ENCODE measurements at regions not wholly inside any gene's neighbourhood (a gene's known extent, or its start where the extent isn't known, plus 50 kb on each side); places are given as distances from the start of the nearest gene placed in this dataset.
"Not testable (repeated sequence)": the region's sequence is repeated elsewhere in the genome, so short reads cannot be mapped to it uniquely, and the experiment has no call there.

GRCh38 chr9:14993901-14994554, 83.8 kb upstream of the FREM1 start:
- no peak for TF ChIP-seq POLR2A (IDR thresholded peaks at IDR 0.05; ENCODE audit: low read depth, low read length)
- DNase-seq (ENCODE audit: insufficient read length, low spot score) (no peak), FAIRE-seq (peak; percentile 30)

- DNase-seq (ENCODE audit: insufficient read length, low spot score) (peak; percentile 87), FAIRE-seq (peak; percentile 81)
- TF ChIP-seq POLR2A (IDR thresholded peaks at IDR 0.05; ENCODE audit: low read depth, low read length): peak; percentile 50
Observed at GRCh38 chr9:14993061-14993800, 83.0 kb upstream of the FREM1 start.

GRCh38 chr9:14992516-14992915, 82.3 kb upstream of the FREM1 start:
- DNase-seq (ENCODE audit: insufficient read length, low spot score) (no peak), FAIRE-seq (peak; percentile 70)
- no peak for TF ChIP-seq POLR2A (IDR thresholded peaks at IDR 0.05; ENCODE audit: low read depth, low read length)

- FAIRE-seq: peak; percentile 87
Observed at GRCh38 chr9:14992081-14992480, 81.9 kb upstream of the FREM1 start.

GRCh38 chr9:14990647-14991046, 80.4 kb upstream of the FREM1 start:
- not testable (repeated sequence) for DNase-seq (ENCODE audit: insufficient read length, low spot score)
- peak; percentile 88 for FAIRE-seq

More at GRCh38 chr9:14992081-14992480, 81.9 kb upstream of the FREM1 start:
- no peak for DNase-seq (ENCODE audit: insufficient read length, low spot score)
- TF ChIP-seq POLR2A (IDR thresholded peaks at IDR 0.05; ENCODE audit: low read depth, low read length): no peak

GRCh38 chr9:14989811-14990210, 79.6 kb upstream of the FREM1 start:
- peak; percentile 84 for FAIRE-seq
- no peak for DNase-seq (ENCODE audit: insufficient read length, low spot score)
- TF ChIP-seq POLR2A (IDR thresholded peaks at IDR 0.05; ENCODE audit: low read depth, low read length): no peak

GRCh38 chr9:14989336-14989735, 79.1 kb upstream of the FREM1 start:
- FAIRE-seq; DNase-seq (ENCODE audit: insufficient read length, low spot score): not testable (repeated sequence)

GRCh38 chr9:14987858-14988257, 77.6 kb upstream of the FREM1 start:
- TF ChIP-seq POLR2A (IDR thresholded peaks at IDR 0.05; ENCODE audit: low read depth, low read length): no peak
- FAIRE-seq (no peak), DNase-seq (ENCODE audit: insufficient read length, low spot score) (no peak)

- FAIRE-seq (no peak), DNase-seq (ENCODE audit: insufficient read length, low spot score) (no peak)
- TF ChIP-seq POLR2A (IDR thresholded peaks at IDR 0.05; ENCODE audit: low read depth, low read length): no peak
Observed at GRCh38 chr9:14985419-14985818, 75.2 kb upstream of the FREM1 start.

GRCh38 chr9:14983599-14983998, 73.4 kb upstream of the FREM1 start:
- FAIRE-seq (peak; percentile 33), DNase-seq (ENCODE audit: insufficient read length, low spot score) (no peak)
- TF ChIP-seq POLR2A (IDR thresholded peaks at IDR 0.05; ENCODE audit: low read depth, low read length): no peak

- TF ChIP-seq POLR2A (IDR thresholded peaks at IDR 0.05; ENCODE audit: low read depth, low read length): no peak
- DNase-seq (ENCODE audit: insufficient read length, low spot score) (no peak), FAIRE-seq (no peak)
Observed at GRCh38 chr9:14981291-14981950, 71.2 kb upstream of the FREM1 start.

GRCh38 chr9:14978022-14979000, 68.1 kb upstream of the FREM1 start:
- TF ChIP-seq POLR2A (IDR thresholded peaks at IDR 0.05; ENCODE audit: low read depth, low read length): no peak
- DNase-seq (ENCODE audit: insufficient read length, low spot score) (no peak), FAIRE-seq (no peak)

GRCh38 chr9:14967450-14968321, 57.5 kb upstream of the FREM1 start:
- DNase-seq (ENCODE audit: insufficient read length, low spot score) (no peak), FAIRE-seq (no peak)
- no peak for TF ChIP-seq POLR2A (IDR thresholded peaks at IDR 0.05; ENCODE audit: low read depth, low read length)
